HCT116 (cell line): ENCODE measurements at regions not wholly inside any gene's neighbourhood (a gene's known extent, or its start where the extent isn't known, plus 50 kb on each side); places are given as distances from the start of the nearest gene placed in this dataset.

Source experiments
- ATAC-seq: fragments of 200-7000 bp; cut with Tn5 transposase; 2 replicates; pipeline ENCODE4 v1.9.1; 2020; ENCODE audit warnings: mild to moderate bottlenecking, moderate library complexity
- BruUV-seq: library from RNA; stranded (reverse); fragments of 400-500 nt; replicated peaks from 2 replicates; lab custom pipeline; 2021; lab: Mats Ljungman, UMichigan
- CTCF ChIA-PET: fragments of 300-600 bp; sonication (Branson Sonifier 250); formaldehyde crosslinking; loops from one replicate; lab custom pipeline; 2021; ENCODE audit warnings: antibody characterized with exemption; lab: Charles Lee
- POLR2A ChIA-PET: fragments of 300-600, 350-600 bp; sonication (Branson Sonifier 250); formaldehyde crosslinking; loops from one replicate; lab custom pipeline; 2021; ENCODE audit warnings: antibody characterized with exemption; lab: Charles Lee
- RAD21 ChIA-PET, 2 experiments: fragments of 300-600 bp; sonication (Branson Sonifier 250); formaldehyde crosslinking; loops; one replicate each; lab custom pipeline; 2023; ENCODE audit warnings: low total read pairs in 2 of 2; ENCODE audit not compliant: uncharacterized antibody in 2 of 2, unreplicated experiment in 2 of 2, low non-redundant PET in 1 of 2; lab: Charles Lee
- DNase-seq: peaks from one replicate; pipeline ENCODE4 v3.0.0-alpha.2; 2010; ENCODE audit warnings: low read depth, low spot score
- H2AFZ ChIP-seq: fragments of 200-600 bp; shearing (Covaris generic), sonication (generic); 2 replicates; pipeline ENCODE4 v1.6.1; 2017; ENCODE audit warnings: low read depth, mixed run types, mixed read lengths, antibody characterized with exemption, low read length; ENCODE audit not compliant: poor library complexity, severe bottlenecking
- H3K27ac ChIP-seq: 2 replicates; pipeline ENCODE4 v1.5.1; 2012; ENCODE audit warnings: low read depth, low read length
- H3K27me3 ChIP-seq: fragments of 200-600 bp; sonication (generic); 2 replicates; pipeline ENCODE4 v1.6.1; 2016; ENCODE audit warnings: mixed run types, low read length, mixed read lengths; ENCODE audit not compliant: insufficient read depth
- H3K36me3 ChIP-seq, 2 experiments: fragments of 200-500 bp in 1 of 2; fragments of 200-600 bp in 1 of 2; sonication (Bioruptor generic) in 1 of 2; sonication (generic) in 1 of 2; 2 replicates each; pipeline versions ENCODE4 v1.5.1 to v1.6.1; 2014 to 2016; ENCODE audit warnings: low read length in 2 of 2, inconsistent platforms in 1 of 2, mixed read lengths in 1 of 2, mixed run types in 1 of 2; ENCODE audit not compliant: insufficient read depth in 2 of 2, control insufficient read depth in 1 of 2
- H3K4me1 ChIP-seq, 2 experiments: fragments of 200-600 bp in 1 of 2; sonication (generic) in 1 of 2; 2 replicates each; pipeline versions ENCODE4 v1.5.1 to v1.6.1; 2012 to 2017; ENCODE audit warnings: low read length in 2 of 2, inconsistent platforms in 1 of 2, mild to moderate bottlenecking in 1 of 2, mixed read lengths in 1 of 2, mixed run types in 1 of 2, moderate library complexity in 1 of 2; ENCODE audit not compliant: insufficient read depth in 2 of 2, control insufficient read depth in 1 of 2
- H3K4me2 ChIP-seq: fragments of 200-600 bp; sonication (generic); 2 replicates; pipeline ENCODE4 v1.6.1; 2017; ENCODE audit warnings: mixed run types, low read length, mixed read lengths
- H3K4me3 ChIP-seq, 2 experiments: fragments of 200-600 bp in 1 of 2; sonication (generic) in 1 of 2; replicated peaks in 1 of 2; 2 replicates each; pipeline ENCODE4 v1.5.1; 2011 to 2016; ENCODE audit warnings: low read length in 2 of 2, control low read depth in 1 of 2, low read depth in 1 of 2, mild to moderate bottlenecking in 1 of 2, mixed read lengths in 1 of 2, mixed run types in 1 of 2
- H3K79me2 ChIP-seq: fragments of 200-600 bp; sonication (generic); 2 replicates; pipeline ENCODE4 v1.6.1; 2017; ENCODE audit warnings: mild to moderate bottlenecking, mixed run types, low read length, moderate library complexity, mixed read lengths; ENCODE audit not compliant: insufficient read depth
- H3K9ac ChIP-seq: fragments of 200-600 bp; sonication (generic); 2 replicates; pipeline ENCODE4 v1.6.1; 2016; ENCODE audit warnings: low read length, mixed read lengths
- H3K9me2 ChIP-seq: fragments of 200-600 bp; sonication (generic), shearing (Covaris generic); 2 replicates; pipeline ENCODE4 v1.6.1; 2017; ENCODE audit warnings: mixed run types, mild to moderate bottlenecking, moderate library complexity; ENCODE audit not compliant: insufficient read depth
- H3K9me3 ChIP-seq, 2 experiments: fragments of 200-500 bp in 1 of 2; fragments of 200-600 bp in 1 of 2; sonication (Bioruptor generic) in 1 of 2; sonication (generic) in 1 of 2; 2 replicates each; pipeline ENCODE4 v1.6.1; 2014 to 2017; ENCODE audit warnings: low read length in 2 of 2, mixed read lengths in 2 of 2, inconsistent platforms in 1 of 2, low read depth in 1 of 2, mild to moderate bottlenecking in 1 of 2, mixed run types in 1 of 2, moderate library complexity in 1 of 2; ENCODE audit not compliant: control insufficient read depth in 1 of 2, insufficient read depth in 1 of 2
- H4K20me1 ChIP-seq: fragments of 200-600 bp; sonication (generic), shearing (Covaris generic); 2 replicates; pipeline ENCODE4 v1.6.1; 2017; ENCODE audit warnings: mixed run types, mild to moderate bottlenecking, moderate library complexity; ENCODE audit not compliant: insufficient read depth
- ATF3 ChIP-seq: IDR thresholded peaks from 2 replicates; pipeline ENCODE4 v1.6.1; 2012
- CBX3 ChIP-seq: IDR thresholded peaks from 2 replicates; pipeline ENCODE4 v1.6.1; 2012; ENCODE audit warnings: low read depth
- CEBPB ChIP-seq: IDR thresholded peaks from 2 replicates; pipeline ENCODE4 v1.6.1; 2012; ENCODE audit warnings: low read depth
- CTCF ChIP-seq, 3 experiments: fragments of 200-600 bp in 1 of 3; sonication (generic) in 1 of 3; IDR thresholded peaks in 2 of 3; conservative IDR thresholded peaks in 1 of 3; 2 replicates each; pipeline ENCODE4 v1.5.1; 2012 to 2017; ENCODE audit warnings: low read depth in 2 of 3, low read length in 2 of 3, antibody characterized with exemption in 1 of 3, borderline replicate concordance in 1 of 3, control low read depth in 1 of 3, mild to moderate bottlenecking in 1 of 3, mixed read lengths in 1 of 3, mixed run types in 1 of 3, moderate library complexity in 1 of 3; ENCODE audit not compliant: insufficient read depth in 1 of 3
- ELF1 ChIP-seq: IDR thresholded peaks from 2 replicates; pipeline ENCODE4 v1.6.1; 2012; ENCODE audit warnings: low read depth, borderline replicate concordance
- EZH2 ChIP-seq: fragments of 200-600 bp; sonication (generic); IDR thresholded peaks from 2 replicates; pipeline ENCODE4 v1.6.1; 2017; ENCODE audit warnings: antibody characterized with exemption, mixed run types
- EZH2phosphoT487 ChIP-seq: fragments of 200-600 bp; IDR thresholded peaks from 2 replicates; pipeline ENCODE4 v1.6.1; 2018; ENCODE audit warnings: antibody characterized with exemption, borderline replicate concordance
- FOSL1 ChIP-seq: IDR thresholded peaks from 2 replicates; pipeline ENCODE4 v1.6.1; 2012; ENCODE audit warnings: low read depth
- JUND ChIP-seq: IDR thresholded peaks from 2 replicates; pipeline ENCODE4 v1.6.1; 2012
- POLR2AphosphoS5 ChIP-seq: IDR thresholded peaks from 2 replicates; pipeline ENCODE4 v1.6.1; 2011; ENCODE audit warnings: mild to moderate bottlenecking, low read depth, low read length, moderate library complexity
- REST ChIP-seq: IDR thresholded peaks from 2 replicates; pipeline ENCODE4 v1.6.1; 2012; ENCODE audit warnings: low read depth
- SP1 ChIP-seq: IDR thresholded peaks from 2 replicates; pipeline ENCODE4 v1.6.1; 2012; ENCODE audit warnings: low read depth
- SRF ChIP-seq: IDR thresholded peaks from 2 replicates; pipeline ENCODE4 v1.6.1; 2012; ENCODE audit warnings: low read depth
- TCF7L2 ChIP-seq: IDR thresholded peaks from 2 replicates; pipeline ENCODE4 v1.7.0; 2011; ENCODE audit warnings: borderline replicate concordance, inconsistent platforms; ENCODE audit not compliant: insufficient read depth, insufficient read length; ENCODE audit errors: extremely low read depth
- YY1 ChIP-seq: IDR thresholded peaks from 2 replicates; pipeline ENCODE4 v1.6.1; 2011; ENCODE audit warnings: low read length, low read depth, moderate library complexity, mild to moderate bottlenecking; ENCODE audit not compliant: insufficient replicate concordance; ENCODE audit errors: extremely low read depth
- ZBTB33 ChIP-seq: IDR thresholded peaks from 2 replicates; pipeline ENCODE4 v1.6.1; 2011; ENCODE audit warnings: mild to moderate bottlenecking, low read length, moderate library complexity; ENCODE audit not compliant: insufficient replicate concordance; ENCODE audit errors: extremely low read depth
- ZFX ChIP-seq: fragments of 450-650 bp; IDR thresholded peaks from 2 replicates; pipeline ENCODE4 v1.6.1; 2017
- ZNF274 ChIP-seq: fragments of 200-500 bp; sonication (Bioruptor generic); IDR thresholded peaks from 2 replicates; pipeline ENCODE4 v1.6.1; 2014; ENCODE audit warnings: mild to moderate bottlenecking, low read depth, low read length, inconsistent platforms
- intact Hi-C: fragments of 100-400 bp; cut with micrococcal nuclease; formaldehyde crosslinking; loops from 2 replicates; pipeline ENCODE4 v1.10.0; 2022

- no peak overlapping the region for H3K27ac ChIP-seq
- no peak for TF ChIP-seq POLR2AphosphoS5
- no peak for TF ChIP-seq EZH2phosphoT487
- no peak for TF ChIP-seq CEBPB
- no peak for TF ChIP-seq YY1
- TF ChIP-seq JUND, result no peak
- no peak for TF ChIP-seq ATF3
- no peak for TF ChIP-seq REST
- TF ChIP-seq CTCF (IDR thresholded peaks at IDR 0.05 in 2 of 3, conservative IDR thresholded peaks at IDR 0.05 in 1 of 3; ENCODE audit: borderline replicate concordance in 1 of 3, insufficient read depth in 1 of 3, low read depth in 2 of 3, low read length in 2 of 3), result no peak
- TF ChIP-seq TCF7L2, result no peak
- no peak for TF ChIP-seq FOSL1
- TF ChIP-seq ELF1, result no peak
- TF ChIP-seq ZNF274, result no peak
- no peak for TF ChIP-seq ZBTB33
- TF ChIP-seq SRF, result no peak
- TF ChIP-seq ZFX, result no peak
- no peak for TF ChIP-seq SP1
- TF ChIP-seq CBX3, result no peak
- TF ChIP-seq EZH2, result no peak
- no peaks in the 10 kb centered on the region for H3K27me3 ChIP-seq
- DNase-seq (no peak), ATAC-seq (no peak)
- ChIA-PET CTCF (no interaction called here), RAD21 (no interaction called here), POLR2A (no interaction called here)
- no peak overlapping the region for H2AFZ ChIP-seq
- no peaks in the 10 kb centered on the region for H3K79me2 ChIP-seq
- no peaks in the 10 kb centered on the region for H3K4me1 ChIP-seq
- BruUV-seq, result no TSS peak
- no peak overlapping the region for H3K4me2 ChIP-seq
- no peak overlapping the region for H3K4me3 ChIP-seq
- H3K9ac ChIP-seq, result no peak overlapping the region
- intact Hi-C loops, result no loop called here
- no peaks in the 10 kb centered on the region for H4K20me1 ChIP-seq
- no peaks in the 10 kb centered on the region for H3K36me3 ChIP-seq
- no peaks in the 10 kb centered on the region for H3K9me3 ChIP-seq
- no peaks in the 10 kb centered on the region for H3K9me2 ChIP-seq
Observed at GRCh38 chr12:107207931-107208525, 114.7 kb upstream of the CRY1 start.
